HG03378 (cell line): ENCODE measurements at regions not wholly inside any gene's neighbourhood (a gene's known extent, or its start where the extent isn't known, plus 50 kb on each side); places are given as distances from the start of the nearest gene placed in this dataset.

ENCODE experiments used
- ATAC-seq: cut with Tn5 transposase; IDR thresholded peaks from one replicate; pipeline ENCODE4 v1.9.1; 2021; ENCODE audit warnings: mild to moderate bottlenecking, moderate library complexity; ENCODE audit not compliant: unreplicated experiment

GRCh38 chr2:4356109-4356508 lies 652.7 kb downstream of the DCDC2C start:
- ATAC-seq, result no peak

- no peak for ATAC-seq
Measured at GRCh38 chr2:4356541-4356940, 653.2 kb downstream of the DCDC2C start.

GRCh38 chr2:4357121-4357520 lies 653.7 kb downstream of the DCDC2C start:
- ATAC-seq, result no peak

DNA sequence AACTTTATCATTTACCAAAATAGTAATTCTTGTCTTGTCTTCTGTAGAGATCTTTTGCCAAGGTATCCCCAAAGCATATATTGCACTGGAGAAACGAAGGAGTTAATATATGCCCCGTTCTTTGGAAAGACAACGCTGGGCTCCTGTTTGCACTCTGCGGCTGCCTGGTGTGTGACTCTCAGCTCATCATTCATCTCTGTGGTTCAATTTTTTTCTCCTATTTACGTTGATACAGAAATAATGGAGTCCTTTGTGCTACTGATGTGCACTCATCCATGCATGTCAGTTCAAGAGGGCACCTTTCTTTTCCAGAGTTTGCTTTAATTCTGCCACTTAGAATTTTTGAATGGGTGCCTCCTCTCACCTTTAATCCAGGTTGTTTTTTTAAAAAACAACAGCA lies 655.5 kb downstream of the DCDC2C start:
- no peak for ATAC-seq

- no peak for ATAC-seq
Measured at GRCh38 chr2:4368907-4369306, 665.5 kb downstream of the DCDC2C start.

DNA sequence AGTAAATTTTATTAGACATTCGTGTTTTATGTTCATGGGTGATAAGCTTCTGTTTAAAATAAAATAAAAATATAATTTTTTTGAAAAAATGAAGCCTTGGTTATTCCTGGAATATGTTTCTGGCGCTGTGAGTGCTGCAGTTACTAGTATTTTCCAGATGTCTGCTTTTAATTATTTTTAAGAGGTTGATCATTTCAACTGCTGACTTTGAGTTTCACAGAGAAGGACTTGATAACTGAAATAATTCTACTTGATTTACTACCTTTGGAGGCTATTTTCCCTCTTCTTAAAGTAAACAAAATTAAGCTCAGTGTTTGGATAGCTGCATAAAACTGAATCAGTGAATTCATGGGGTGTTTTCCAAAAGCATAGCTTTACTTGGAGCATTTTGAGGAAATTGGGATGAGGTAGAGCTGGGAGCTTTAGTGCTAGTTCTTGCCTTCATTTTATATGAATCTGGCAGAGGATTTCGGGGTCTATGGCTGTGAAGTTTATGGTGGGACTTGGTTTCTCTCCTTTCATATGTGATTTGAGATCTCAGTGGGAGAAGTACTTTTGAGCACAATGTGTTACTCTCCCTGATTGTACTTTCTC lies 666.5 kb downstream of the DCDC2C start:
- ATAC-seq, result no peak

DNA sequence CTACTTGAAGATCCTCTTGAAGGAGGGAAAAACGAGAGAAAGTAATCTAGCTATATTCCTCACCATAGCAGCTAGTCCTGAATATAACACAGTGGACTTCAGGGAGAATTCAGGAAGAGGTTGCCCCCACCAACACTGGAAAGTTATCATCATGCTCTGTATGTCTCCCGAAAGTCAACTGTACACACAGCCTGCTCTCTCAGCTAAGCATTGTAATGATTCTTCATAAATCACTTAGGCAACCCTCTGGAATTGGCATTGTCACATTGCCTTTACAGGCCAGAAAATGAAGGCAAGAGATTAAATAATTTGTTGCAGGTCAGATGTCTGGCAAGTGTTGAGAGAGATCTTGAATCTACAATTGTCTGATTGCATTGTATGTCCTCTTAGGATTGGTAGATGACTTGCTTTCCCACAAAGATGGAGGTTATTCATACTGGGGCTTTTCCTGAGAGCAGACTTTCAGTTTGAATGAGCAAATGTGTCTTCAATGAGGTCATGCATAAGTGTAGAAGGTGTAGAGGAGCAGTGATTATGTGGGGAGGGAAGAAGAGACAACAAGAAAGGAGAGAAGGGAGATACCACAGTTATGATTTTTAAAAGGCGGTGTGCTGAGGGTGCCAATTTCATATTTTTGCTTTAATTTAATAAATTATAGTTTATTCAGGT lies 667.2 kb downstream of the DCDC2C start:
- no peak for ATAC-seq

DNA sequence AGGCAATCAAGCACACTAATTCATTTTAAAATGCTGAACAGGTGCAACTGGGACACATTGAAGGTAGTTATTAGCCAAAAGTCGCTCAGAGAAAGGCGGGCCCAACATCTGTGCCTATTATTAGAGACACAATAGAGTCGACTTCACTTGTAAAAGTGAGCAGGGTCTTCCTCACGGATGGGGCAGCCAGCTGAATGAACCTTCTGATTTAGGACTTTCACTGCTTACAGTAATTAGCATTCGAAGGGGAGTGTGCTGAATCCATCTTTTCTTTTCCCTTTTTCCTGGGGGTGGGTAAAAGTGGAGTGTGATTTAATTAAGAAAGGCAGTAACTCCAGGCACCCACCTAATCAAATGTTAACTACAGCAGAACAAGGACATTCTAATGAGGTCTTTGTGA lies 677.7 kb downstream of the DCDC2C start:
- no peak for ATAC-seq

DNA sequence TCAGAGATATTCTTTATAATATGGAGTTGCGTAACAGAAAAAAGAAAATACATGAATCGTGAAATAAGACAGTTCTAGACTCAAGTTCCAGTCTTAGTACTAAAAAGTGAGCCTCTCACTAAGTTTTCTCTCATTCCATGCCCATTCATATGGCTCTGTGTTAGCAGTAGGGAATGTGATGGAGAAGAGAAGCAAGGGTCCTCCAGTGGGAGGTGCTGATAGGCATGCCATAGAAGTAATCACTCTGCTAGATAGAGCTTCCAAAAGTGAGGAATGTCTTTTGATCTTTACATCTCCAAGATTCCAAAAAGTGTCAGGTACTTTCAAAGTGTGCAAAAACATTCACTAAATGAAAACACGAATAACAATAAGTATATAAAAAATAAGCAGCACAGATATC lies 678.4 kb downstream of the DCDC2C start:
- ATAC-seq, result no peak

DNA sequence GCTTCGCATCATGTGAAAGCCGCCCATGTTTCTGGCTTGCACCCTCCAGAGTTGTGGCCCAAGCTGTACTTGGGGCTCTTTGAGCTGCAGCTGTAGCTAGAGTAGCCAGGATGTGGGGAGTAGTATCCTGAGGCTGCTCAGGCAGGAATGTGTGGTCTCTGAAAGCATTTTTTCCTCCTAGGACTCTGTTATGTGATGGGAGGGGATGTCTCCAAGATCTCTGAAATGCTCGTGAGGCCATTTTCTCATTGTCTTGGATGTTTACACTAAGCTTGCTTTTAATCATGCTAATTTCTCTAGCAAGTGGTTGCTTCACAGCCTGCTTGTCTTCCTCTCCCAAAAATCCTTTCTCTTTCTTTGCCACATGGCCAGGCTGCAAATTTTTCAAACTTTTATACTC lies 687.6 kb downstream of the DCDC2C start:
- ATAC-seq, result no peak

- ATAC-seq, result no peak
Measured at GRCh38 chr2:4404363-4404762, 701.0 kb downstream of the DCDC2C start.

DNA sequence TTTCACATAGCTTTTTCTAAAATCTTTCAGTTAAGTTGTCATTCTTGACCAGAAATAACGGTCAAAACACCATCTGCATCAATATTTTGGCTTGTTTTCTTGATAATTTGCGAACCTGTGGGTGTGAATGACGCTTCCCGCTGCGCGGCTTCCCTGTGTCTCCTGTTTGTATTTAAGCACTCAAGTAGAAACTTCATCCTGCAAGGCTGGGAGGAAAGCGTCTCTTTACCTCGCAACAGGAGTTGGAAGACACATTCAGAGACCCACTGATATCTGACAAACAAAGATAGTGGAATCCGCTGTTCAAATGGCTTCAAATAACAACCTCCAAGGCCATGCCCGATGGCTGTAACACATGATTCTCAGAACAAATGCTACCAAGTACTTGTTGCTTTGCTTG lies 704.9 kb downstream of the DCDC2C start:
- no peak for ATAC-seq

DNA sequence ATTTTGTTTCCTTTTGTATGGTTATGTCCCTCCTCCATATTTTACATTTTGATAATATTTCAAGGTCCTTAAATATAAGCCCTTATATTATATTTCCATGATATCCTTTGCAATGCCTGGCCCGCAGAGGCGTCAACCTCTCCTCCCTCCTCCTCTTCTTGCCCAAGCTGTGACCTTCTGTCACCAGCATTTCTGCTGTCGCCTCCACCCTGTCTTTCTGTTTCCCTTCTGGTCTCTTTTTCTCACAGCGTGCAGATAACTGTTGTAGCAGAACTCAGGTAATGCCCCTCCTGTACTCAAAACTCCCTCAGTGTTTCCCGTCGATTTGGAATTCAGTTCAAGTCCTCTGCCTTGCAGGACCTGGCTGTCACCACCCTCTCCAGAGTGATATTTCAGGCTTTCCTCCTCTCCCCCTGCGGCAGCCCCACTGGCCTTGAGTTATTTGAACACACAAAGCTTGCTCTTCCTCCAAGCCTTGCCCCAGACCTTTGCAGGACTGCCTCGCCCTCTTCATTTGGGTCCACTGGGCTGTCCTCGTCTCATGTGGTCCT lies 709.3 kb downstream of the DCDC2C start:
- no peak for ATAC-seq

- ATAC-seq, result no peak
Measured at GRCh38 chr2:4415171-4415570, 711.8 kb downstream of the DCDC2C start.

GRCh38 chr2:4415810-4416413 lies 712.5 kb downstream of the DCDC2C start:
- ATAC-seq, result no peak

DNA sequence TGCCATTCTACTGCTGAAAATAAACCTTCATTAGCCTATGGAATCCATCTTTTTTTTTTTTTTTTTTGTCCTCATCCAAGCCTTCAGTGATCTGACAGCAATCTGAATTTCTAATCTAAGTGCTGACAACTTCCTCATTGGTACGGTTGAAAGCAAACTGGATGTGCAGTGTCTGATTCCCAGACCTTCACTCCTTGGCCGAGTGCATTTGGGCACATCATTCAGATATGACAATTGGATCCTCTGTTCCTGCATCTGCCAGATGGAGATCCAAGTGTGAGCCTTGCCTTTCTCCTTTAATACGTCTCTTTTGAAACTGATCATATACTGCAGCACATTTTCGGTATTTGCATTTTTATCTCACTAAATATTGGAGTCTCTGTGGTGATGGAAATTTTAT lies 713.1 kb downstream of the DCDC2C start:
- no peak for ATAC-seq

DNA sequence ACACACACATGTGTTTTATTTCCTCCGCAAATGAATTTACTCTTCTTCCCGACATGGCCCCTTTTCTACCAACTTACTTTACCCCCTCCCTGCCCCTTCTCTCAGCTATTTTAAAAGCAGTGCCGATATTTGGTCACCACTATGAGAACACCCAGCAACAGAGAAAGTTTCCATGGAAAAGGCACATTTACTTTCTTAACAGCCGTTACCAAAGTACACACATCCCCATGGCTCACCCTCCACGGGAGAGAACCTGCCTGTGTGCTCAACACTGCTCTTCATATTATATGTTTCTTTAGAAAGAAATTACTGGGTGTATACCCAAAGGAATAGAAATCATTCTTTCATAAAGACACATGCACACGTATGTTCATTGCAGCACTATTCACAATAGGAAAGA lies 714.4 kb downstream of the DCDC2C start:
- ATAC-seq, result no peak

- no peak for ATAC-seq
Measured at GRCh38 chr2:4420032-4420431, 716.7 kb downstream of the DCDC2C start.

DNA sequence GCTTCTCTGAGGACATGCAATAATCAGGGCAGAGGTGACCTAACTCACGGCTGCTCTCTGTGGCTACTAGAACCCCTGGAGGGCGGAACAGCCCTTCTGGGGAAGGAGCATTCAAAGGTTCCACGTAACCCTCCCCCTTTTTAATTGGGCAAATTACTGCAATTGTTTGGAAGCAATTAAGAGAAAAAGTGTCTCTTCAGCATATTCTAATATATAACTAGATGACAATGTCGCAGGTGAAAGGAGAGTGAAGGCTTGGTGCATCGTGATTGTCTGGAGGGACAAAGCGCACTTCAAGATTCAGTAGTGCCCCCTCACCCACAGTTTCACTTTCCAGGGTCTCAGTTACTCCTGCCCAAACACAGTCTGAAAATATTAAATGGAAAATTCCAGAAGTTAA lies 720.8 kb downstream of the DCDC2C start:
- ATAC-seq, result no peak

DNA sequence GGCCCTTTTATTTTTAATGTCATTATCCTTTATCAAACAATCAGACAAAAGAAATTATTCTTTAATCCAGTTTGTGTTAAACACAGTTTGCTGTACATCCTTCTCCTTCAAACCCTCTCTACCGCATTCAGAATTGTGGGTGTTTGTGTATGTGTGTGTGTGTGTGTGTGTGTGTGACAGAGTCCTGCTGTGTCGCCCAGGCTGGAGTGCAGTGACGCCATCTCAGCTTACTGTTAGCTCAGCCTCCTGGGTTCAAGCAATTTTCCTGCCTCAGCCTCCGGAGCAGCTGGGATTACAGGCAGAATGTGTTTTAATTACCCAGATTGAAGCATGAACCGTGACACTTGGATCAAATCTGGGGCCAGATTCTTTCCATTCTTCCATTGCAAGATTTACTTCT lies 723.7 kb downstream of the DCDC2C start:
- ATAC-seq, result no peak

DNA sequence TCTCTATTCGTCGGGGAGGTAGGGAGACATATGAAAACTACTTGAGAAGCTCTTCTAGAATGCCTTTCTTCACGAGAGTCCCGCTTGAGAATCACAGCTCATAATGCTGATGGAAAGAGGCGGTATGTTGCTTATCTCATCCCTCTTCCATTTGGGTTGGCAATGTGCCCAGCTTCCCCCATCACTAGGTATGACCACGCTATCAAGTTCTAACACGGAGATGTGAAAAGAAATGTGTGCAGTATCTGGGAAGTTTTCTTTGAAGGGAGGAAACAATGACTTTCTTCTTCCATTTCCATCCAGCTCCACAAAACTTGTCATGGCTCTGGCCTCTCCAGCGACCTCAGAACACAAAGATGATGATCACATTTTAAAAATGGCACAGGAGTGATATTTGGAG lies 742.4 kb downstream of the DCDC2C start:
- ATAC-seq, result no peak

DNA sequence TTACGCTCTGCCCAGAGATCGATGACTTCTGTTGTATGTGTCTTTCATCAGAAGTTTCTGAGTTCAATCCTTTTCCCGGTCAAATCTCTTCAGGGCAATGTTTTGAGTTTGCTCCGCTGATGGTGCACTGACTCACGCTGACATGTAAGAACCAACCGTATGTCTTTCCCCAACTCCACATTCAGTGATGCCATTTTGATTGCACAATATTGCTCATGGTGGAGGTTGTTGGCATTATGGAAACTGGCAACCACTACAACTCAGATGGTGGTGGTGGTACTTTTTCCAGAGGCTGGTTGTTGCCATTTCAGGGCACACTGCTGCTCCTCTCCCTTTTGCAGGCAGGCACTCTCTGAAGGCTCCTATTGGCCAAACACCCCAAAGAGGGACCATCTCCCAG lies 751.5 kb downstream of the DCDC2C start:
- no peak for ATAC-seq
